ENCODE measurements at regions not wholly inside any gene's neighbourhood (a gene's known extent, or its start where the extent isn't known, plus 50 kb on each side); places are given as distances from the start of the nearest gene placed in this dataset.

- TF ChIP-seq POLR2A (IDR thresholded peaks at IDR 0.05) (no peak), CTCF (IDR thresholded peaks at IDR 0.05) (no peak)
- DNase-seq (no peak), ATAC-seq (peak in 1 of 4 donors; percentile 29)
- no CpG with 5 or more reads among the region's 7 CpGs for WGBS (ENCODE audit: insufficient coverage, low coverage, low lambda C conversion rate, missing lambda C conversion rate)
- no peaks in the 10 kb centered on the region for H3K27me3 ChIP-seq
- no peaks in the 10 kb centered on the region for H3K36me3 ChIP-seq
- peaks cover 0 to 6% (median 0%) of the 10 kb centered on the region in 4 donors for H3K4me1 ChIP-seq
- no peak overlapping the region for H3K27ac ChIP-seq
- intact Hi-C loops (cut with DNase I), result no loop called here
- H3K4me3 ChIP-seq, result no peak overlapping the region
- H3K9me3 ChIP-seq, result no peaks in the 10 kb centered on the region
These were observed 83.0 kb downstream of the RHOU start for GRCh38 chr1:228818296-228818695.

- H3K4me3 ChIP-seq, result no peak overlapping the region
- H3K27ac ChIP-seq, result no peak overlapping the region
These were observed 83.8 kb downstream of the RHOU start for GRCh38 chr1:228818928-228819630.

GRCh38 chr1:228821252-228821651 lies 86.0 kb downstream of the RHOU start:
- intact Hi-C loops (cut with DNase I), result no loop called here
- Histone ChIP-seq H3K4me1 (peaks cover 0 to 6% (median 0%) of the 10 kb centered on the region in 4 donors), H3K9me3 (no peaks in the 10 kb centered on the region), H3K27me3 (no peaks in the 10 kb centered on the region), H3K27ac (no peak overlapping the region), H3K4me3 (no peak overlapping the region), H3K36me3 (no peaks in the 10 kb centered on the region)
- ATAC-seq (peak; percentile 55 to 92 (median 76)), DNase-seq (no peak)
- no peak for TF ChIP-seq POLR2A (IDR thresholded peaks at IDR 0.05)
- TF ChIP-seq CTCF (IDR thresholded peaks at IDR 0.05), result no peak
- 13% methylated on average over 2 of the region's 2 CpGs for WGBS (ENCODE audit: insufficient coverage, low coverage, low lambda C conversion rate, missing lambda C conversion rate)

More at GRCh38 chr1:228818928-228819630, 83.8 kb downstream of the RHOU start:
- no peak for DNase-seq
- Histone ChIP-seq H3K36me3 (no peaks in the 10 kb centered on the region), H3K4me1 (peaks cover 0 to 6% (median 0%) of the 10 kb centered on the region in 4 donors), H3K9me3 (no peaks in the 10 kb centered on the region), H3K27me3 (no peaks in the 10 kb centered on the region)
- intact Hi-C loops (cut with DNase I), result no loop called here
- TF ChIP-seq POLR2A (IDR thresholded peaks at IDR 0.05) (no peak), CTCF (IDR thresholded peaks at IDR 0.05) (no peak)
- ATAC-seq, result no peak
- 79% methylated on average over 4 of the region's 6 CpGs for WGBS (ENCODE audit: insufficient coverage, low coverage, low lambda C conversion rate, missing lambda C conversion rate)

- intact Hi-C loops (cut with DNase I), result no loop called here
- no peak for DNase-seq
- Histone ChIP-seq H3K4me1 (peaks cover 0 to 6% (median 0%) of the 10 kb centered on the region in 4 donors), H3K27ac (no peak overlapping the region), H3K9me3 (no peaks in the 10 kb centered on the region), H3K4me3 (no peak overlapping the region), H3K36me3 (no peaks in the 10 kb centered on the region), H3K27me3 (no peaks in the 10 kb centered on the region)
- TF ChIP-seq POLR2A (IDR thresholded peaks at IDR 0.05) (no peak), CTCF (IDR thresholded peaks at IDR 0.05) (no peak)
- 57% methylated on average over 1 of the region's 3 CpGs for WGBS (ENCODE audit: insufficient coverage, low coverage, low lambda C conversion rate, missing lambda C conversion rate)
- no peak for ATAC-seq
These were observed 87.9 kb downstream of the RHOU start for GRCh38 chr1:228823200-228823599.

All from right lobe of liver (tissue), 6 donors.